ENCODE measurements at regions not wholly inside any gene's neighbourhood (a gene's known extent, or its start where the extent isn't known, plus 50 kb on each side); places are given as distances from the start of the nearest gene placed in this dataset.

DNA sequence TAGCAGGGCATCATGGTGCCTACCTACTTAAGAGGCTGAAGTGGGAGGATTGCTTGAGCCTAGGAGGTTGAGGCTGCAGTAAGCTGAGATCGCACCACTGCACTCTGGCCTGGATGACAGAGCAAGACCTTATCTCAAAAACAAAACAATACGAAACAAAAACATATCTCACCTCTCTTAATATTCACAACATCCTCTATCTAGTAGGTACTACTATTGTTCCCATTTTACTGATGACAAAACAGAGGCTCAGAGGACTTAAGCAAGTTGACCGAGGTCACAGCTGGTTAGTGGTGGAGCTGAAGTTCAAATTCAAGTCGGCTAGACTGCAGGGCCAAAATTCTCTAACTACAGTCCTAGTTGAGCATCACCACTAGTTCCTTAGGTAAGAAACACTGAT, 172.3 kb upstream of the EEA1 start:
- TF ChIP-seq, protein P1, sequence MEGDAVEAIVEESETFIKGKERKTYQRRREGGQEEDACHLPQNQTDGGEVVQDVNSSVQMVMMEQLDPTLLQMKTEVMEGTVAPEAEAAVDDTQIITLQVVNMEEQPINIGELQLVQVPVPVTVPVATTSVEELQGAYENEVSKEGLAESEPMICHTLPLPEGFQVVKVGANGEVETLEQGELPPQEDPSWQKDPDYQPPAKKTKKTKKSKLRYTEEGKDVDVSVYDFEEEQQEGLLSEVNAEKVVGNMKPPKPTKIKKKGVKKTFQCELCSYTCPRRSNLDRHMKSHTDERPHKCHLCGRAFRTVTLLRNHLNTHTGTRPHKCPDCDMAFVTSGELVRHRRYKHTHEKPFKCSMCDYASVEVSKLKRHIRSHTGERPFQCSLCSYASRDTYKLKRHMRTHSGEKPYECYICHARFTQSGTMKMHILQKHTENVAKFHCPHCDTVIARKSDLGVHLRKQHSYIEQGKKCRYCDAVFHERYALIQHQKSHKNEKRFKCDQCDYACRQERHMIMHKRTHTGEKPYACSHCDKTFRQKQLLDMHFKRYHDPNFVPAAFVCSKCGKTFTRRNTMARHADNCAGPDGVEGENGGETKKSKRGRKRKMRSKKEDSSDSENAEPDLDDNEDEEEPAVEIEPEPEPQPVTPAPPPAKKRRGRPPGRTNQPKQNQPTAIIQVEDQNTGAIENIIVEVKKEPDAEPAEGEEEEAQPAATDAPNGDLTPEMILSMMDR (IDR thresholded peaks at IDR 0.05) = no peak
- H3K27me3 Mint-ChIP-seq (ENCODE audit: unreplicated experiment) = no peaks in the 10 kb centered on the region
- H3K36me3 Mint-ChIP-seq (ENCODE audit: unreplicated experiment) = peaks cover 2% of the 10 kb centered on the region
- no peaks in the 10 kb centered on the region for H3K9me3 Mint-ChIP-seq (ENCODE audit: unreplicated experiment)
- H3K4me1 Mint-ChIP-seq (ENCODE audit: unreplicated experiment) = peaks cover 2% of the 10 kb centered on the region
- H3K4me3 Mint-ChIP-seq (ENCODE audit: unreplicated experiment) = no peak overlapping the region
- H3K27ac Mint-ChIP-seq (ENCODE audit: unreplicated experiment) = no peak overlapping the region
- DNase-seq (ENCODE audit: extremely low spot score, unreplicated experiment) = no peak

DNA sequence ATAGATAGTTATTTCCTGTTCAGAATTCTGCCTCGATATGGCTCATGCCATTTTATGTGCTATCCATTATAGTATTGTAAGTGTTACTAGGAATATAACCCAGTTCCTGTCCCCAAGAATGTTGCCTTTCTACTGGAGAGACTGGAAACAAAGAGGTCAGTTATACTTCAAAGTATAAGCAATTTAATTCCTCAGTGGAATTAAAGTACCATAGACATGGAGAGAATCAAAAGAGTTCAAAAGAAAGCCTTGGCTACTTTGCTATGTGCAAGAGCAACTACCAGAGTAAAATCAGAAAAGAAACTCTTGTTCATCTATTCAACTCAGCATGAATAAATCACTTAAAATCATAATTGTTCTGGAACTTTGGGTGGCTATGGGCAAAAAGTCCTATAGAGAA, 173.2 kb upstream of the EEA1 start:
- Mint-ChIP-seq H3K27ac (ENCODE audit: unreplicated experiment) (no peak overlapping the region), H3K4me3 (ENCODE audit: unreplicated experiment) (no peak overlapping the region), H3K27me3 (ENCODE audit: unreplicated experiment) (no peaks in the 10 kb centered on the region), H3K4me1 (ENCODE audit: unreplicated experiment) (peaks cover 8% of the 10 kb centered on the region), H3K36me3 (ENCODE audit: unreplicated experiment) (peaks cover 2% of the 10 kb centered on the region), H3K9me3 (ENCODE audit: unreplicated experiment) (no peaks in the 10 kb centered on the region)
- no peak for DNase-seq (ENCODE audit: extremely low spot score, unreplicated experiment)
- TF ChIP-seq, protein P1 (IDR thresholded peaks at IDR 0.05) = no peak

DNA sequence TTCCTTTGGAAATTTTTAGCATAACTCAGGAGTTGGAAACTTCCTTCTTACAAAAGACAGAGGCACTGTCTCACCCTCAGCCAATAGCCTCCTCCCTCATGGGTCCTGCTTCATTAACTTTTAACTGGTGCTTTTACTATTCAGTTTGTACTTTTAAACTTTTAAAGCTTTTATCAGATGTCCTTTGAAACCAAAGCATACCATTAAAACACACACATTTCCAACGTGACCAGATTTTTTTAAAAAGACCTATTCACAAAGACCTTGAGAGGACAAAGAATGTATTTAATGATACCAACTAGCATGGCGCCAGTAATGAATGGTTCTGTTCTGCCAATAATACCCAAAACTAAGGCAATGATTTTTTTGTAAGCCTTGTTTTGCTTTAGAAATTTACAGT, 173.6 kb upstream of the EEA1 start:
- Mint-ChIP-seq H3K4me1 (ENCODE audit: unreplicated experiment) (peaks cover 13% of the 10 kb centered on the region), H3K4me3 (ENCODE audit: unreplicated experiment) (no peak overlapping the region), H3K36me3 (ENCODE audit: unreplicated experiment) (peaks cover 2% of the 10 kb centered on the region), H3K27ac (ENCODE audit: unreplicated experiment) (no peak overlapping the region), H3K9me3 (ENCODE audit: unreplicated experiment) (no peaks in the 10 kb centered on the region), H3K27me3 (ENCODE audit: unreplicated experiment) (no peaks in the 10 kb centered on the region)
- TF ChIP-seq, protein P1 (IDR thresholded peaks at IDR 0.05) = no peak
- DNase-seq (ENCODE audit: extremely low spot score, unreplicated experiment) = no peak

DNA sequence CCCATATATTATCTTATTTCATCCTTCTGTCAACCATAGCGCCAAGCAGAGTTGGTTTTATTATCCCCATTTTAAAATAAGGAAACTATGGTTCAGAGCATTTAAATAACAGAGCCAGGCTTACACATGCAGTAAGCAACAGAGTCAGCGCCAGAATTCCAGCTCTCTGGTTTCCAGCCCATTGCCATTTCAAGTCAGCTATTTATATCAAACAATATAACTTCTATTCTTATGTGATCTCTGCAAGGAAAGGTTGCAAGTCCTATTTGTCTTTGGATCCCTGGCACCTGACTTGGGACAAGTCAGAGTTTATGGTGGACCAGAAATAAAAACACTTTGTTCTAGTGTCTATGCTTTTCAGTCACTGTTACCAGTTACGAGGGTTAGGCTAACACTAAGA, 174.1 kb upstream of the EEA1 start:
- TF ChIP-seq, protein P1 (IDR thresholded peaks at IDR 0.05) = no peak
- H3K4me3 Mint-ChIP-seq (ENCODE audit: unreplicated experiment) = no peak overlapping the region
- DNase-seq (ENCODE audit: extremely low spot score, unreplicated experiment) = no peak
- H3K9me3 Mint-ChIP-seq (ENCODE audit: unreplicated experiment) = no peaks in the 10 kb centered on the region
- peaks cover 2% of the 10 kb centered on the region for H3K36me3 Mint-ChIP-seq (ENCODE audit: unreplicated experiment)
- peaks cover 17% of the 10 kb centered on the region for H3K4me1 Mint-ChIP-seq (ENCODE audit: unreplicated experiment)
- H3K27ac Mint-ChIP-seq (ENCODE audit: unreplicated experiment) = no peak overlapping the region
- no peaks in the 10 kb centered on the region for H3K27me3 Mint-ChIP-seq (ENCODE audit: unreplicated experiment)

DNA sequence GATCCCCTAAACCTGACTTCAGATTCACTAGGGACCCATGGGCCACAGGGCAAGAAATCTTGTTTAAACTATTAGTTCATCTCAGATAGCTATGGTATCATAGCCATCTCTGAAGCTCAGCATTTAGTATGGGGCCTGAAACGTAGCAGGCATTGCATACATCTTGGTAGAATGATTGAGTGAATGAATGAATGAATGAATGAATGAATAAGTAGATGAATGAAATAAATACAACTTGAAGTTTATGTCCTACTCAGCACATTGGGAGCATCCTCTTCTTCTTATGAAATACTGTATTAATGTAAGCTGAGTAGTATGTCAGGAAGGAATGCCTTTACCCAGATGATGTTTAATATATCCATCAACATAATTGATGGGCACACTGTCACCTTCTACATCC, 175.4 kb upstream of the EEA1 start:
- peaks cover 30% of the 10 kb centered on the region for H3K4me1 Mint-ChIP-seq (ENCODE audit: unreplicated experiment)
- H3K4me3 Mint-ChIP-seq (ENCODE audit: unreplicated experiment) = no peak overlapping the region
- H3K9me3 Mint-ChIP-seq (ENCODE audit: unreplicated experiment) = no peaks in the 10 kb centered on the region
- no peak overlapping the region for H3K27ac Mint-ChIP-seq (ENCODE audit: unreplicated experiment)
- H3K27me3 Mint-ChIP-seq (ENCODE audit: unreplicated experiment) = no peaks in the 10 kb centered on the region
- H3K36me3 Mint-ChIP-seq (ENCODE audit: unreplicated experiment) = no peaks in the 10 kb centered on the region
- TF ChIP-seq, protein P1 (IDR thresholded peaks at IDR 0.05) = no peak
- no peak for DNase-seq (ENCODE audit: extremely low spot score, unreplicated experiment)
